ENCODE measurements at regions not wholly inside any gene's neighbourhood (a gene's known extent, or its start where the extent isn't known, plus 50 kb on each side); places are given as distances from the start of the nearest gene placed in this dataset.

- Histone ChIP-seq H3K36me3 (ENCODE audit: control insufficient read depth in 2 of 2, extremely low read depth in 1 of 2, insufficient read depth in 2 of 2, low read length in 2 of 2) (no peaks in the 10 kb centered on the region), H3K4me2 (ENCODE audit: insufficient read depth, low read length) (no peak overlapping the region), H3K4me3 (replicated peaks in 1 of 3; ENCODE audit: insufficient read depth in 1 of 3, low read depth in 1 of 3, low read length in 3 of 3) (no peak overlapping the region), H4K20me1 (replicated peaks; ENCODE audit: control insufficient read depth, extremely low read depth, insufficient read depth, low read length) (no peaks in the 10 kb centered on the region), H3K4me1 (ENCODE audit: control insufficient read depth, extremely low read depth, insufficient read depth, low read length) (no peaks in the 10 kb centered on the region), H3K9me1 (replicated peaks; ENCODE audit: control insufficient read depth, extremely low read depth, insufficient read depth, low read length) (no peaks in the 10 kb centered on the region), H3K79me2 (ENCODE audit: control insufficient read depth, insufficient read depth, low read length) (no peaks in the 10 kb centered on the region), H2AFZ (ENCODE audit: low read depth, low read length) (no peak overlapping the region), H3K9ac (replicated peaks; ENCODE audit: extremely low read depth, insufficient read depth, low read length) (no peak overlapping the region), H3K27me3 (ENCODE audit: control insufficient read depth in 2 of 2, insufficient read depth in 2 of 2, low read length in 2 of 2) (no peaks in the 10 kb centered on the region), H3K27ac (ENCODE audit: insufficient read depth, low read depth, low read length) (no peak overlapping the region), H3K9me3 (replicated peaks; ENCODE audit: control insufficient read depth, insufficient read depth, low read length) (no peaks in the 10 kb centered on the region)
- POLR2A ChIA-PET = no interaction called here
- TF ChIP-seq FOS (IDR thresholded peaks at IDR 0.05; ENCODE audit: borderline replicate concordance, insufficient read depth, low read length) (no peak), CTCF (IDR thresholded peaks at IDR 0.05; ENCODE audit: extremely low read depth in 1 of 2, insufficient read depth in 1 of 2, low read depth in 1 of 2, low read length in 2 of 2) (peak; percentile 54 to 81)
- intact Hi-C loops (cut with micrococcal nuclease) = loop anchor here (5.0 kb wide), 1 partner anchor 753 kb away; no protein-coding TSS in a partner anchor
- FAIRE-seq (no peak), DNase-seq (ENCODE audit: low read depth, low spot score) (peak; percentile 39)
- dilution Hi-C loops (cut with MboI; ENCODE audit: extremely low pct_ligation_motif_present, low sequenced_read_pairs) = no loop called here
- CTCF ChIA-PET = interaction anchor here (0.7 to 3.8 kb wide), 14 partner anchors 13 to 781 kb away, joined by 3 to 29 read pairs (median 4); no protein-coding TSS in a partner anchor
- BruUV-seq (replicated peaks) = no TSS peak
These were observed 89.8 kb upstream of the PAX1 start for GRCh38 chr20:21615617-21616080.

- no peak for DNase-seq (ENCODE audit: low read depth, low spot score)
- Histone ChIP-seq H3K9ac (replicated peaks; ENCODE audit: extremely low read depth, insufficient read depth, low read length) (no peak overlapping the region), H2AFZ (ENCODE audit: low read depth, low read length) (no peak overlapping the region), H3K27ac (ENCODE audit: insufficient read depth, low read depth, low read length) (no peak overlapping the region), H3K4me1 (ENCODE audit: control insufficient read depth, extremely low read depth, insufficient read depth, low read length) (no peaks in the 10 kb centered on the region), H3K4me2 (ENCODE audit: insufficient read depth, low read length) (no peak overlapping the region), H3K9me3 (replicated peaks; ENCODE audit: control insufficient read depth, insufficient read depth, low read length) (no peaks in the 10 kb centered on the region), H3K79me2 (ENCODE audit: control insufficient read depth, insufficient read depth, low read length) (no peaks in the 10 kb centered on the region), H3K9me1 (replicated peaks; ENCODE audit: control insufficient read depth, extremely low read depth, insufficient read depth, low read length) (no peaks in the 10 kb centered on the region), H3K27me3 (ENCODE audit: control insufficient read depth in 2 of 2, insufficient read depth in 2 of 2, low read length in 2 of 2) (no peaks in the 10 kb centered on the region), H3K36me3 (ENCODE audit: control insufficient read depth in 2 of 2, extremely low read depth in 1 of 2, insufficient read depth in 2 of 2, low read length in 2 of 2) (no peaks in the 10 kb centered on the region), H4K20me1 (replicated peaks; ENCODE audit: control insufficient read depth, extremely low read depth, insufficient read depth, low read length) (no peaks in the 10 kb centered on the region), H3K4me3 (replicated peaks in 1 of 3; ENCODE audit: insufficient read depth in 1 of 3, low read depth in 1 of 3, low read length in 3 of 3) (no peak overlapping the region)
- no TSS peak for BruUV-seq (replicated peaks)
- FAIRE-seq = no peak
- ChIA-PET POLR2A (no interaction called here), CTCF (interaction anchor here (0.6 to 3.8 kb wide), 16 partner anchors 8 to 781 kb away, joined by 3 to 29 read pairs (median 4); no protein-coding TSS in a partner anchor)
- TF ChIP-seq MAX (IDR thresholded peaks at IDR 0.05; ENCODE audit: insufficient read depth, insufficient read length) = no peak
- TF ChIP-seq EZH2 (IDR thresholded peaks at IDR 0.05; ENCODE audit: borderline replicate concordance, low read depth, low read length, severe bottlenecking) = no peak
- no peak for TF ChIP-seq CTCF (IDR thresholded peaks at IDR 0.05; ENCODE audit: extremely low read depth in 1 of 2, insufficient read depth in 1 of 2, low read depth in 1 of 2, low read length in 2 of 2)
- TF ChIP-seq GATA2 (IDR thresholded peaks at IDR 0.05; ENCODE audit: insufficient read depth, insufficient read length, low read depth, low read length) = no peak
- no peak for TF ChIP-seq POLR2A (IDR thresholded peaks at IDR 0.05; ENCODE audit: low read depth, low read length)
- dilution Hi-C loops (cut with MboI; ENCODE audit: extremely low pct_ligation_motif_present, low sequenced_read_pairs) (no loop called here), intact Hi-C loops (cut with micrococcal nuclease) (loop anchor here (5.0 kb wide), 1 partner anchor 753 kb away; no protein-coding TSS in a partner anchor)
These were observed 90.5 kb upstream of the PAX1 start for GRCh38 chr20:21614980-21615379.
